Fibroblast of pulmonary artery (primary cell): ENCODE measurements at regions not wholly inside any gene's neighbourhood (a gene's known extent, or its start where the extent isn't known, plus 50 kb on each side); places are given as distances from the start of the nearest gene placed in this dataset.

Experiments used
- DNase-seq: peaks from one replicate; pipeline ENCODE4 v3.0.0-alpha.2; 2010; ENCODE audit warnings: low read depth
- H3K4me3 ChIP-seq: replicated peaks from 2 replicates; pipeline ENCODE4 v1.5.1; 2011; ENCODE audit warnings: low read depth, mild to moderate bottlenecking, control low read depth, low read length, moderate library complexity
- CTCF ChIP-seq: IDR thresholded peaks from 2 replicates; pipeline ENCODE4 v1.5.1; 2011; ENCODE audit warnings: mild to moderate bottlenecking, control low read depth, low read length, inconsistent platforms; ENCODE audit errors: missing control alignments

GRCh38 chr6:104486035-104486434, 373.7 kb downstream of the HACE1 start:
- DNase-seq: no peak
- TF ChIP-seq CTCF: no peak
- no peak overlapping the region for H3K4me3 ChIP-seq

GRCh38 chr6:104484626-104485025, 375.1 kb downstream of the HACE1 start:
- TF ChIP-seq CTCF: no peak
- DNase-seq: no peak

GRCh38 chr6:104484191-104484590, 375.5 kb downstream of the HACE1 start:
- no peak for TF ChIP-seq CTCF

More at GRCh38 chr6:104484626-104485025, 375.1 kb downstream of the HACE1 start:
- H3K4me3 ChIP-seq: no peak overlapping the region

GRCh38 chr6:104483225-104483834, 376.4 kb downstream of the HACE1 start:
- peak; percentile 53 for TF ChIP-seq CTCF
- no peak overlapping the region for H3K4me3 ChIP-seq
- peak; percentile 59 for DNase-seq

More at GRCh38 chr6:104484191-104484590, 375.5 kb downstream of the HACE1 start:
- DNase-seq: no peak
- no peak overlapping the region for H3K4me3 ChIP-seq

GRCh38 chr6:104477569-104477968, 382.1 kb downstream of the HACE1 start:
- TF ChIP-seq CTCF: no peak
- DNase-seq: no peak
- no peak overlapping the region for H3K4me3 ChIP-seq

GRCh38 chr6:104473021-104473429, 386.7 kb downstream of the HACE1 start:
- no peak for DNase-seq
- no peak overlapping the region for H3K4me3 ChIP-seq
- TF ChIP-seq CTCF: no peak
